HG03159 (cell line): ENCODE measurements at regions not wholly inside any gene's neighbourhood (a gene's known extent, or its start where the extent isn't known, plus 50 kb on each side); places are given as distances from the start of the nearest gene placed in this dataset.

ENCODE experiments used
- ATAC-seq: cut with Tn5 transposase; IDR thresholded peaks from one replicate; pipeline ENCODE4 v1.9.1; 2021; ENCODE audit warnings: mild to moderate bottlenecking, moderate library complexity; ENCODE audit not compliant: unreplicated experiment

DNA sequence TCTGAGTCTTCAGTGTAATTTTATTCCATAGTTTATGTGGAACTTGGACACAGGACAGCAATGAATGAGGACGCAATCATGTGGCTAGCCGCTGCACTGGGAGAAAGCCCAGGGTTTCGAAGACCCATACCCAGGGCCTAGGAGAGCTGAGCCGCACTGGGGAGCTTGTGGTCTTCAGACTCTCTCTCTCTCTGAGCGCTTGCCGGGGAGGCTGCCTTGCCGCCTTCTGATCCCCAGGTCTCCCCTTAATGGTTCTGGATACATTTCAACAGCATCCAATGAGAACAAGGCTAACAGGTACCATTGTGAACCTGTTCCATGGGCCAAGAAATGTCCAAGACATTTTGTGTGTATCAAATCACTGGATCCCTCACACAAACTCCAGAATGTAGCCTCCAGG, 383.4 kb downstream of the ICE1 start:
- ATAC-seq: no peak

DNA sequence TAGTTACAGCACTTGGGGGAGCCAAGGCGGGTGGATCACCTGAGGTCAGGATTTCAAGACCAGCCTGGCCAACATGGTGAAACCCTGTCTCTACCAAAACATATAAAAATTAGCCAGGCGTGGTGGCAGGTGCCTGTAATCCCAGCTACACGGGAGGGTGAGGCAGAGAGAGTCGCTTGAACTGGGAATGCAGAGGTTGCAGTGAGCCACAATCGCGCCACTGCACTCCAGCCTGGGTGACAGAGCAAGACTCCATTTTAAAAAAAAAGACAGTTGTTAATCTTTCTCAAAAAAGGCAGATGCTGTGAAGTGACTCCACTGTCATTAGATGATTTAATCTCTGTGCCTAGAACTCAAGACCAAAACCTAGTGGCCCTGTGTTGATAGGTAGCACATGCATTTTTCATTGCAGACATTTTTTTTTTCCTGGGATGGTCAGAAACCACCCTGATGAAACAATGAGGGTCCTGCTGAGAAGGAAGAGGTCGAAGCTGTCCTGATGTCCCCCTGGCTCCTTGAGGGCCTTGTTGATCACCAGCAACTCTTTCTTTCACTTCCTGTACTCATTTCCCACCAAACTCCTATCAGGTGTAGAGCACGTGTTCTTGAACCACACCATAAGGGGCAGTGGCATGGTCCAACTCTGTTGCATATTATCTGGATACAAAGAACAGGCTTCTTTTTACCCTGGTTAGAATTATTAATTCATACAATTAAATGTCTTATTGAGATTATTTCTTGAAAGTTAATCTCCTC, 382.2 kb downstream of the ICE1 start:
- no peak for ATAC-seq

DNA sequence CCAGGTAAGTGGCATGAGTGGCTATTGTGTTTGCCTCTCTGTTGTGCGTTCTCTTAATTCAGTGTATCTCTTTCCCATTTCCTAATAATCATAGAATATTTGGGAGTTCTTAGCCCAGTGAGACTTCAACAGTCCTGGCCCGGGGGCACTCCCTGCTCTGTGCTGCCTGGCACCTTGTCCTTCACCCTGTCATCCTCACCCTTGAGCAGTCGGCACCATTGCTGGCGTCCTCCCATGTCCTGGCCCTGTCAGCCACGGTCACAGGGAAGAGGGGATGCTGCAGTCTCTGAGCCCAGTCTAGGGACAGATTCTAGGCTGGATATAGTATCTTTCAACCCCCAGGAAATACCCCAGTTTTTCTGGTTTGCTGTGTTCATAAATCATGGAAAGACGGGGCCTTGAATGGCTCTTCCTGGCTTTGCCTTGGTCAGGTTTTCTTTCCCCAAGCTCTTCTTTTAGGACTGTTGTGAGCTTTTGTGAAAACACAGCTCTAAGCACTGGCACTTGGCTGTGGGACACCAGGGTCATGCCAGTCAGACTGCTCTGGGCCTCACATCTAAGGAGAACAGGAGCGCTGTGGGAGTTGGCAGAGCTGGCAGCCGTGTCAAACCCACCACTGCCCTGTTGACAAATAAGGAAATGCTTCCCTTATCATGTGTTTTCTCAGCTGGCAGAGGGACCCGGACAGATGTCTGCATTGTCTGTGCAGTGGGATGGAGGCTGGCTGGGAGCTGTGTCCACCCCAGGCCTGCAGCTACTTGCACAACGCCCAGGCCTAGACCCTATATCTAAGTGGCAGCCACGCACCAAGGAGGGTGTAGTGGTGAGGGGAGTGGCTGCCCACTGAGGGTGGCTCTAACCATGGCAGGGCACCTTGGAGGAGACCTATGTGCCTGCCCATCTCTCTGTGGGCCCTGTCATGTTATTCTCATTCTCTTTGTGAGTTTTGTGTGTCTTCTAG, 378.6 kb downstream of the ICE1 start:
- ATAC-seq: no peak

DNA sequence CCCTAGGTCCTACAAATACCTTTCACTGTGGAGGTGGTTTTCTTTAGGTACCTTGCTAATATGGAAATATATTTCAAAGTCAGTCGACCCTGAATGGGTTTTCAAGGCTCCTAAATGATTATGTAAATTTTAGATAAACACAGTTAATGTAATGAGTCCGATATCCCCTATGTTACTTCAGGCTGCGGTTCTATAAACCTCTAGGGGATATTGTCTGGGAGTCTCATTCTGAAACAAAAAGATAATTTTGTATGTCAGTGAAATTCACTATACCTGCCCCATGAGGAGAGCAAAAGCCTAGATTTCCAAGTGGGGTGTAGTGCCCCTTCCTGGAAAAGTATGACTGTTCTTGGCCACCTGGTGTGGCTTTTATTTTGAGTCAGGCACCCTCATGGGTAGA, 377.3 kb downstream of the ICE1 start:
- peak; percentile 45 for ATAC-seq

DNA sequence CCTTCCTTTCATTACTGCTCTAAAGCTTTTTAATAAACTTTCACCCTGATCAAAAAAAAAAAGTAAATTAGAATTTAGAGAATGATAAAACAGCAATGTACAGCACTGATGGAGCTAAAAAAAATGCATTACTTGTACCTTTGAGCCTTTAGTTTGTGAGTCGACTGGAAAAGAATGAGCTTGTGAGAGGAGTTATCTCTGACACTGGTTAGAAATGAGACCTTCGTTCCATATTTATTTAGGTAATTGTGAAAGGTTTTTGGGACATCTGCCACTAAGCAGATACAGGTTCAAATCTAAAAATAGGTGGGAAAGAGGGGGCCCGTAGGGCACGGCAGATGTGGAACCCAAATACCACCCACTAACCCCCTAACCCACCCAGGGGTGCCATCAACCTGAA, 376.8 kb downstream of the ICE1 start:
- no peak for ATAC-seq

DNA sequence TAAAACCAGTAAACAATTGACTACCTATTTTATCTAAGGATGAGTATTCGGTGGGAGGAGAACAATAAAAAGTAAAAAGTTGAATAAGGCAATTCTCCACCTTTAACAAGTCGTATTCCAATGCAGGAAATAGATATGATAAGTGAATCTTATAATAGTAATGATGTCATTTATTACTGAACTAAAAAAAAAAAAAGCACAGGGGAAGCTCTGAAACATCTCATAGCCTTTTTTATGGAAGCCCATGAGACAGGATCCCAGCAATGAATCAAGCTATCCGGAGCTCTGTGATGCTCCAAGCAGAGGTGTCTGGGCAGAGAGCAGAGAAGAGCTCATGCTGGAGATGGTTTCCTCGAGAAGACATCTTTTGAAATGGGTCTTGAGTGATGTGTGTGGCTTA, 376.0 kb downstream of the ICE1 start:
- no peak for ATAC-seq

DNA sequence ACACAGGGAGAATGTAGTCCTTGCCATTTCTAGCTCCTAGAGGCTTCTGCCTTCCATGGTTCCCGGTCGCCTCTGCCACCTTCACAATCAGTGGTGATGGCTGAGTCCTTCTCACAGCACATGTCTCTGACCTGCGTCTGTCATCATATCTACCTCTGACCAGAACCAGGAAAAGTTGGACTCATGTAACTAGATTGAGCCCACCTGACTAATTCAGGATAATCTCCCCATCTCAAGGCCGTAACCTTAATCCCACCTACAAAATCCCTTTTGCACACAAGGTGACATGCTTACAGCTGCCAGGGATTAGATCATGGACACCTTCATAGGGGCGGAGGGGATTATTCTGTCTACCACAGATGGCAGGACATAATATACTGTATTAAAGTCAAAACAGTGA, 375.6 kb downstream of the ICE1 start:
- no peak for ATAC-seq

DNA sequence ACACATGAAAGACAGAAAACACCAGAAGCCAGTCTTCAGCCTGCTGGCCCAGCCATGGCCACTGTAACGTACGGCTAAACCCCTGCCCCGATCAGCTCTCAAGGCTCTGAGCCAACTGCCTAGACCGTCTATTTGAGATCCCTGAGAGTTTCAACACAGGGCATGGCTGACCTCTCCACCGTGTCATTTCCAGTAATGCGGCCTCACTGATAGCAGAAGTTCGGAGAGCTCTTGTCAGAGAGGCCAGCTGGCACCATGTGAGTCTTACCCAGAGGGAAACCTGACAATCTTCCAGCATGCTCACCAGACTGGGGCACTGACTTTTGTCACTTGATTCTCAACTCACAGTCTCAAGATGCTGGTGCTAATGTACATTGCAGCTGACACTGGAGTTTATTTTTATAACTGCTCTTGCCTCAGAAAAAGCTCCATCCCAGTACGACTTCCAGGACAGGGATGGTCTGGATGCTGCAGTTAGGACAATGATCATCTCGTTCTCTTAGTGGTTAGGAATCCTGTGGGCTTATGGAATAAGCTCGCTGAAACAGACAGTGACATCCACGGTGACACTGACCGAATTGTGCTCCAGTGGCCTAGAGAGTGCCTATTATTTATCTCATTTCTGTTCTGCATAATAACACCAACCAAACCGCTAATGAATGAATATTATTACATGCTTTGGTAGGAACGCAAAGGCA, 372.7 kb downstream of the ICE1 start:
- no peak for ATAC-seq

DNA sequence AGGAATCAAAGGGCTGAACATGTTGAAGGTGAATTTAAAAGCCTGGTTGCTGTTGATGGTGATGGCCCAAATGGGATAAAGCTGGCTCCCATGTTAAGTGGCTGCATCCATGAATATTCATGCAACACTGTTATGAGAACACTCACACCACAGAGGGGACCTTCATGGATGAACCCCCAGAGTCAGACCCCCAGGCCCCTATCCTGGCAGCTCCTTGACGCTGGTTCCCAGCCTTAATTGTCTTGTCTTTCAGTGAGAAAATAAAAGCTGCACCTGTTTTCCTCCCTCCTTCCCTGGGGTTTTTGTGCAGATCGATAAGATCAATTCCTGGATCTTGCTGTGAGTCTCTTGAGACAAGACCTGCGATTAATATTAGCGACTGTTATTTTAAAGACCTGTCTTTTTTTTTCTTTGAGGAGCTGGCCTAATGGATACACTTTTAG, 371.7 kb downstream of the ICE1 start:
- no peak for ATAC-seq

DNA sequence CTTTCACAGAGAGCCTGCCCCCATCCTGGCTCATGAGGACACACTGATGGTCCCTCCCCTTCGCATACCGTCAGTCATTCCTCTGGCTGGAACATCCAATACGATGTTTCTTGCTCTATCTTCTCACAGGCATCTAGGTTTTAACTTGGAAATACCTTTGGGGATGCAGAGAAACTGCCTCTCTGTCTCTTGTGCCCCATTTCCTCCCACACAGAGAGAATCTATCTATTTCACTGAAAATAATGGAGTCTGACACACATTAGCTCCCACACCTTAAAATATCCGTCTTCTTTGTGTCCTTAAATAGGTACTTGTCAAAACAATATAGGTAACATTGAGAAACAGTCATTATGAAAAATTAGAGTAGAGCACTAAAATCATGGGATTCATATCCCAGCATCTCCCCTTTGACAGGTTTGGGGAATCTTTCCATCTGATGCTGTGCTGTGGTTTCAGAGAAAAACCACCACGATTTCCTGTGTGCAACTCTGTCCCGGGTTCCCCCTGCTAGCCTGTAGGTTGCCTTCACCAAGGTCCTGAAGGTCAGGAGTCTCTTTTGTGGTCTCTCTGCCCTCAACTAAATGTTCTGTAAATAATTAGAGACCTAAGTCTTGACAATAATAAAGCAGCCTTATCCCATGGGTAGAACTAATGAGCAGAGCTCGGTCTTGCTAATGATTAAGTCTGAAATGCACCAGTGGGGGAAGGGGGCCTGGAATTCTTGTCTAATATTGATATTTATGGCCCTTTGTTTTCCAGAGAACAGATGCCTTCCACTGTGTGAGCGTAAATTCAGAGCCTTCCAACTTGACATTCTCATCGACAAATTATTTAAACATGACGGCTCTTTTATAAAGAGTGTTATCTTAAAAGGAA, 371.0 kb downstream of the ICE1 start:
- ATAC-seq: no peak

DNA sequence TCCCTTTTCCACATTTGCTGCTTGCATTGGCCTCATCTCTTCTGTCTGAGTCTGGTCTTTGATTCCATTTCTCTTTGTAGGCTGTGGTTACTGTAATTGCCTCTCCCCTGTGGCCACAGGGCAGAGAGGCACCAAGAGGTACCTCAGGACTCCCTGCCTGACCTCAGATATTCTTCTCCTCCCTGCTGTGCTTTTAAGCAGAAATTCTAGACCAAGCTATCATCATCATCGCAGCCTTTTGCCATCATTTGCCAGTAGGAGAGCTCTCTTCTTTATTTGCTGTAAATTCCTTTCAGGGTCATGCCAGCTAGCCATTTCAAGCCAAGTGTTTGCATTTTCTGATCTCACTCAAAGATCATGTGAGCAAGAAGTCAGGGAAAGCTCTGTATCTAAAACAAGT, 369.6 kb downstream of the ICE1 start:
- ATAC-seq: no peak

DNA sequence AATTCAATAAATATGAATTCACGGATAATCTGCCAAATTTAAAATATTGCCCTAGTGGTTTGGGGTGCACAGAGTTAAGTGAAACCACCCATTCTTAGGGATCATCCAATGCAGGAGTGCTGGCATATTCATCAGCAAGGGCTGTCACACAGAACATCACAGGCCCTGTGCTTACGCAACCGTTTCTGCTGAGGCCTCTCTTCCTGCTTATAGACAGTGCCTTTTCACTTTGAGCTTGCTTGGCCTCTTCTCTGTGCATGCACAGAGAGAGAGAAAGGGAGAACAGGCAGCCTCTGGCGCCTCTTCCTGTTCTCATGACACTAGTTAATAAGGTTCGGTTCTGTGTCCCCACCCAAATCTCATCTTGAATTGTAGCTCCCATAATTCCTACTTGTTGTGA, 366.3 kb downstream of the ICE1 start:
- ATAC-seq: no peak

DNA sequence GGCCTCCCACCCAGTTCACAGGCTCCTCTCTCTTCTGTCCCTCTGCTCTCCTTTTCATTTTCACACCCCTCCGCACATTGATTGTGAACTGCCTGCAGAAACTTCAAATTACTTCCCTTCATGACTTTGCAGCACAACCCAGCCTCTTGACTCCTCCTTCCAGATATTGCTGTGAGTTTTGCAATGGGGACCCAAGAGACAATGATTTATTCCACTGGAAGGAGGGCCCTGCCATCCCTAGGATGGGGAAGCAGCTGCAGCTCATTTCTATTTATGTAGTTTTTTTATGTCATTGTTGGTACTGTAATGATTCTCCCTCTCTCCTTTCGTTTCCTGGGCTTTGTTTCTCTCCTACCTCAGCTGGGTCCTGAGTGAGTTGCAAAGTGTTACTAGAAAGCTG, 364.9 kb downstream of the ICE1 start:
- ATAC-seq: no peak

DNA sequence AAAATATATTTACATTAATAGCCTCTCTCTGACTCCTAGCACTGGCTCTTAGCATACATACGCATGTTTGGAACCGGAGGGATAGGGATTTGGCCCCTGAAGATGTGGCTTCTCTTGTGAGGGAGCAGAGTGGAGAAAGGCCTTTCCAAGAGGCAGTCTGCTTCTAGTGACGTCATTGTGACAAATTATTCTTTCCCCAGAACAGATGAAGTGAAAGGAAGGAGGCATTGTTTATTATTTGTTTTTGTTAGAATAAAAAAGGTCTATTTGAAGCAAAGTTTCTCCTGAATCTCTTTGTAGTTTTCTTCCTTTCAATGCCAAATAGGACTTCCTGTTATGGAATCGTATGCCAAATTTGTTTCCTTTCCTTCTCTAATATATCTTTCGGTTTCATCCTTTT, 361.6 kb downstream of the ICE1 start:
- no peak for ATAC-seq

DNA sequence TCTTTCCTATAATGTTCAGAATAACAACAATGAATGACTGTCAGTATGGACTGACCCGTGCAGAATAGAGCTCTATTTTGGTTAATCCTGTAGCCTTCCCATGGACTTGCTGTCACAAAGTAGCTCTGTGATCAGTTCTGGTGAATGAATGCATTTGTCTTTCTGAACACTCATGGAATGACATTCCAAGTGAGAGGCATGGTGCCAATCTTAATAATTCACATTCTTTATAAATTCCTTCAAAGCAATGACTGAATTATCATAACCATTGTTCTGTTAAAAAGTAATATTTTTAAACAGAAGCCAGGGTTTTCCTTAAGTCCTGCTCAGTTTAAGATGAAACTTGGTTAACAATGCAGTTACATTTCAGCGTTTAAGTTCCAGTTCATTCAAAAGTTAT, 360.5 kb downstream of the ICE1 start:
- ATAC-seq: no peak

DNA sequence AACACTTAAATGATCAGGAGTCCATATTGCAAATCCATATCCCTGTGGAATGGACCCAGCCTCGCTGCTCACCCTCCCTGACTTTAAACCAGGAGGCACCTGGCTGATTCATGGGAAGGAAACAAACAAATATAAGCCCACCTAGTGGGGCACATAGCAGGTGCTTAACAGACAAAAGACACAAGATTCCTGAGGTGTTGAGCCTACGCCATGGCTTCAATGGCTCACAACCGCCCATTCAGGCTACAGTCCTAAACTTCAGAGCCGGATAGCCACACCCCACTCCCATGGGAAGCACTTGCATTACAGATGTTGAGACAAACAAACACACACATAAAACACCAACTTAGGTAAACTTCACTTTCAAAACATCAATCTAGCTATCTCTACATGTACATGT, 359.9 kb downstream of the ICE1 start:
- ATAC-seq: no peak

DNA sequence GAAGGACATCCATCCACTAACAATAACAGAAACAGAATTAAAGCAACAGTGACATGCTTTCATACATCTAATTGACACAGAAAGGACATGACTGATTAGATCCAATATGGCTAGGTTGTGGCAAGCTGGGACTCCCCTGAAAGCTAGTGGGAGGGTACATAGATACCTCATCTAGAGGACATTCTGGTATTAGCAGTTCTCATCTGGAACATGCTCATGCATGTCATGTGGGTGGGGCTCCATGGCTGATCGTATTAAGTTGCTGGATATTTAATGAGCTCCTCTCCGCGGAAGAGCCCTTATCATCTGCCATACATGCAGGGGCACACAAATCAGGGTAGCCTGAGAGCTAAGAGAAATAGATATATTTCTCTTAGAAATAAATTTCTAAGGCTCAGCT, 358.9 kb downstream of the ICE1 start:
- no peak for ATAC-seq

DNA sequence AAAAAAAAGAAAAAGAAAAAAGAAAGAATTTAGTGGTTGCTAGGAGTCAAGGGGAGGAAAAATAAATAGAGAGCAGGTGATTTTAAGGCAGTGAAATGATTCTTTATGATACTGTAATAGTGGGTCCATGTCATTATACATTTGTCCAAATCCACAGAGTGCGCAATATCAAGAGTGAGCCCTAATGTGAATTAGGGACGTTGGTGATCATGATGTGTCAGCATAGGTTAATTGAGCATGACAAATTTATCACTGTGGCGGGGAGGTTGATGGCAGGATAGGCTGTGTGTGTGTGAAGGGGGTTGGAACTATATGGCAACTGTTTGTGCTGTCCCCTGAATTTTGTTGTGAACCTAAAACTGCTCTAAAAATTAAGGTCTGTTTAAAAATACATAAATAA, 357.8 kb downstream of the ICE1 start:
- no peak for ATAC-seq

DNA sequence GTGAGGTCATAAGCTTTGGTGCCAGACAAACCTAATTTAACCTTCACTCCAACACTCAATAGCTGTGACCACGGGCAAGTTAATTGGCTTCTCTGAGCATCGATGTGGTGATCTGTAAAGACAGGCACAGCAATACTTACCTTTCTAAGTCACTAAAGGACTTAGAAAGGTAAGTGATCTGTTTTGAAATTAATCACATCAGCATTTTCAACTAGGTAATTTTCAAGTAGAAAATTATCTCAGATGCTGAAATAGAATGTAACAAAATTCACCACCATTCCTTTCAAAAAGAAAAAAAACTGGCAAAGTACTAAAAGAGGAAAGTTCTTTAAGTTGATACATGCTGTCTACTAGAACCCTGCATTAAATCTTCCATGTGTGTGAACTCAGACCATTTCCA, 354.5 kb downstream of the ICE1 start:
- ATAC-seq: no peak

DNA sequence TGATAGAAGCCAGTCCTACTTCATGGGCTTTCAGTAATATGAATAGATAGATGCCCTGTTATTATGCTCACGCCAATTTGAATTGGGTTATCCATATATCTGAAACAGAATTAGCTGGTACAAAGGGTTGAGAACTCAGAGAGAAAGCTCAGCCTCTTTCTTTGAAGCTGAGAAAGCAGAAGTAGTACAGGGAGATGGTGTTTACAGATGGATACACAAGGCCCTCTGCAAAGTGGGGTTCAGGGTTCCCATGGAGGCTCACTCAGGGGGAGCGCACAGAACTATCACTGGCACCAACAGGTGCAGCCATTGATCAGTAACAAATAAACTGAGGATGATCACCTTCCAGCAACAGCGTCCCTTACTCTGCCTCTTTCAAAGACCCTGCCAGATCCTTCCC, 349.7 kb downstream of the ICE1 start:
- no peak for ATAC-seq

DNA sequence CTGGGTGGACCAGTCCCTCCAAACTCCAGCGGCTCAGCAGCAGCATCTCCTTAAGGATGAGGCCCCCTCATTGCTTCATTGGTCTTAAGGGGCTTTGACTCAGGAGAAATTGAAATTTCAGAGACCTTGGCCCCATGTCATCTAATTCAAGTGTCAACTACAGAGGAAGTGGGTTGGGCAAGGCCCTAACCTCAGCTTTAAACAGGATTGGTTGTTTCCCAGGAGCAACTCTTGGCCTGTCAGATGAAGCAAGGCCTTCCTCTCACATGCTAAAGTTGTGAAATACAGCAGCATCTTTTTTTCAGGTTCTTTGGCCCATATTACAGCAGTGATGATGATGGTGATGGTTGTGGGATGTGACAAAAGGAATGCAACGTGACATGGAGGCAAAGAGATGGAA, 348.3 kb downstream of the ICE1 start:
- ATAC-seq: no peak
